GM12878 (cell line): ENCODE measurements at regions not wholly inside any gene's neighbourhood (a gene's known extent, or its start where the extent isn't known, plus 50 kb on each side); places are given as distances from the start of the nearest gene placed in this dataset.

Source experiments
- ATAC-seq: fragments of 200-7000 bp; cut with Tn5 transposase; 3 replicates; pipeline ENCODE4 v1.9.1; 2020; ENCODE audit warnings: mild to moderate bottlenecking, moderate library complexity
- BruUV-seq: library from RNA; stranded (reverse); fragments of 400-500 nt; replicated peaks from 2 replicates; lab custom pipeline; 2021; lab: Mats Ljungman, UMichigan
- CTCF ChIA-PET: fragments of 300-600 bp; sonication (Branson Sonifier 250); formaldehyde crosslinking; extraction: SDS; loops from one replicate; lab custom pipeline; 2021; ENCODE audit warnings: inconsistent platforms; lab: Yijun Ruan, JAX
- POLR2A ChIA-PET: fragments of 350-600 bp; formaldehyde crosslinking; extraction: SDS; loops from one replicate; lab custom pipeline; 2021; ENCODE audit warnings: inconsistent platforms; lab: Charles Lee
- RAD21 ChIA-PET: fragments of 300-600 bp; sonication (Branson Sonifier 250); formaldehyde crosslinking; loops from one replicate; lab custom pipeline; 2023; ENCODE audit warnings: antibody characterized with exemption; ENCODE audit not compliant: unreplicated experiment; lab: Charles Lee
- SMC1A ChIA-PET: fragments of 300-600 bp; sonication (Branson Sonifier 250); formaldehyde crosslinking; loops from one replicate; lab custom pipeline; 2023; ENCODE audit not compliant: unreplicated experiment, uncharacterized antibody; lab: Charles Lee
- DNase-seq: peaks from one replicate; pipeline ENCODE4 v3.0.0-alpha.2; 2011; ENCODE audit warnings: low read depth, low spot score
- FAIRE-seq: peaks from 3 replicates; lab custom pipeline; 2011; peaks lifted over from hg19 to GRCh38; lab: Jason Lieb, UNC
- H2AFZ ChIP-seq: 2 replicates; pipeline ENCODE4 v1.6.0; 2011; ENCODE audit warnings: low read depth, low read length, control low read depth; ENCODE audit not compliant: control insufficient read depth
- H3K27ac ChIP-seq: 2 replicates; pipeline ENCODE4 v1.5.1; 2011; ENCODE audit warnings: control low read depth; ENCODE audit not compliant: control insufficient read depth, insufficient read depth
- H3K27me3 ChIP-seq, 2 experiments: replicated peaks in 1 of 2; 2 replicates each; pipeline versions ENCODE4 v1.6.0 to v1.6.1; 2011; ENCODE audit warnings: low read length in 1 of 2; ENCODE audit not compliant: control insufficient read depth in 2 of 2, insufficient read depth in 2 of 2
- H3K36me3 ChIP-seq, 2 experiments: 2 replicates each; pipeline ENCODE4 v1.5.1; 2011; ENCODE audit warnings: low read length in 1 of 2; ENCODE audit not compliant: control insufficient read depth in 2 of 2, insufficient read depth in 2 of 2
- H3K4me1 ChIP-seq: 2 replicates; pipeline ENCODE4 v1.6.1; 2011; ENCODE audit warnings: mild to moderate bottlenecking, low read length, moderate library complexity, mixed read lengths; ENCODE audit not compliant: control insufficient read depth, insufficient read depth
- H3K4me2 ChIP-seq: 2 replicates; pipeline ENCODE4 v1.6.0; 2011; ENCODE audit warnings: control low read depth; ENCODE audit not compliant: control insufficient read depth, insufficient read depth
- H3K4me3 ChIP-seq: fragments of 200-600 bp; sonication (generic); 2 replicates; pipeline ENCODE4 v1.5.1; 2016
- H3K79me2 ChIP-seq: 2 replicates; pipeline ENCODE4 v1.6.0; 2011; ENCODE audit warnings: low read length; ENCODE audit not compliant: control insufficient read depth, insufficient read depth
- H3K9ac ChIP-seq: 2 replicates; pipeline ENCODE4 v1.8.0; 2011; ENCODE audit warnings: low read length, control low read depth, mixed read lengths; ENCODE audit not compliant: control insufficient read depth, insufficient read depth
- H3K9me3 ChIP-seq: replicated peaks from 3 replicates; pipeline ENCODE4 v1.5.1; 2011; ENCODE audit warnings: mild to moderate bottlenecking, low read length; ENCODE audit not compliant: control insufficient read depth, insufficient read depth
- H4K20me1 ChIP-seq: 2 replicates; pipeline ENCODE4 v1.6.0; 2011; ENCODE audit not compliant: control insufficient read depth, insufficient read depth
- ATF2 ChIP-seq: IDR thresholded peaks from 2 replicates; pipeline ENCODE4 v1.6.1; 2012; ENCODE audit warnings: low read length, inconsistent platforms
- FOXK2 ChIP-seq: fragments of 450-650 bp; IDR thresholded peaks from 2 replicates; pipeline ENCODE4 v1.6.1; 2017; ENCODE audit warnings: mild to moderate bottlenecking, moderate library complexity
- HDAC6 ChIP-seq: fragments of 200-600 bp; sonication (generic); IDR thresholded peaks from one replicate; pipeline ENCODE4 v1.8.0; 2017; ENCODE audit warnings: antibody characterized with exemption; ENCODE audit not compliant: unreplicated experiment
- LARP7 ChIP-seq: fragments of 450-650 bp; IDR thresholded peaks from 2 replicates; pipeline ENCODE4 v1.6.1; 2017; ENCODE audit warnings: mild to moderate bottlenecking
- NR2C1 ChIP-seq: fragments of 450-650 bp; IDR thresholded peaks from 2 replicates; pipeline ENCODE4 v1.6.1; 2017; ENCODE audit warnings: antibody characterized with exemption, mild to moderate bottlenecking, moderate library complexity
- RELB ChIP-seq: fragments of 450-650 bp; IDR thresholded peaks from 2 replicates; pipeline ENCODE4 v1.6.1; 2017; ENCODE audit warnings: low read depth, mild to moderate bottlenecking, moderate library complexity
- REST ChIP-seq: IDR thresholded peaks from 2 replicates; pipeline ENCODE4 v1.6.1; 2012; ENCODE audit warnings: mild to moderate bottlenecking, low read depth, low read length
- RFX5 ChIP-seq: IDR thresholded peaks from 2 replicates; pipeline ENCODE4 v1.6.1; 2011; ENCODE audit warnings: low read depth, low read length, improper control_type of control experiment
- SIX5 ChIP-seq: IDR thresholded peaks from 2 replicates; pipeline ENCODE4 v1.6.1; 2011; ENCODE audit warnings: mild to moderate bottlenecking, low read depth, low read length, moderate library complexity; ENCODE audit not compliant: severe bottlenecking
- SMAD1 ChIP-seq: fragments of 450-650 bp; IDR thresholded peaks from 2 replicates; pipeline ENCODE4 v1.6.1; 2018; ENCODE audit warnings: mild to moderate bottlenecking, low read depth; ENCODE audit not compliant: partially characterized antibody
- SMARCA5 ChIP-seq: fragments of 450-650 bp; IDR thresholded peaks from 2 replicates; pipeline ENCODE4 v1.6.1; 2017; ENCODE audit warnings: mild to moderate bottlenecking
- ZBTB40 ChIP-seq: fragments of 450-650 bp; IDR thresholded peaks from 2 replicates; pipeline ENCODE4 v1.6.1; 2016; ENCODE audit warnings: mild to moderate bottlenecking, moderate library complexity, borderline replicate concordance
- ZNF24 ChIP-seq: fragments of 450-650 bp; IDR thresholded peaks from 2 replicates; pipeline ENCODE4 v1.6.1; 2017; ENCODE audit warnings: antibody characterized with exemption, mild to moderate bottlenecking
- WGBS: methylation state at CpG from one replicate; pipeline ENCODE4 v1.1.6; 2016; ENCODE audit warnings: low lambda C conversion rate; ENCODE audit not compliant: insufficient replicate concordance, insufficient coverage; ENCODE audit errors: missing lambda C conversion rate; 5-methylcytosine and 5-hydroxymethylcytosine counted together
- in situ Hi-C: fragments of 300-500 bp; cut with MboI; formaldehyde crosslinking; loops from 9 replicates; pipeline ENCODE4 v1.14.3; 2018; ENCODE audit warnings: mixed read lengths
- intact Hi-C: fragments of 100-400 bp; cut with micrococcal nuclease; formaldehyde crosslinking; loops from one replicate; pipeline ENCODE4 v1.14.2; 2022; ENCODE audit not compliant: unreplicated experiment

- ATAC-seq = no peak
- ChIA-PET CTCF (interaction anchor here (0.8 to 2.8 kb wide), 7 partner anchors 12 to 137 kb away, joined by 3 to 10 read pairs (median 4); no protein-coding TSS in a partner anchor), SMC1A (interaction anchor here (0.7 to 7.7 kb wide), 9 partner anchors 11 to 543 kb away, joined by 3 to 133 read pairs (median 4); no protein-coding TSS in a partner anchor), RAD21 (interaction anchor here (1.1 to 3.8 kb wide), 3 partner anchors 16 to 96 kb away, joined by 3 to 27 read pairs (median 5); no protein-coding TSS in a partner anchor), POLR2A (interaction anchor here (0.7 to 7.7 kb wide), 9 partner anchors 14 to 113 kb away, joined by 3 to 119 read pairs (median 4); no protein-coding TSS in a partner anchor)
- no peak for DNase-seq
- Histone ChIP-seq H3K9me3 (no peaks in the 10 kb centered on the region), H3K4me2 (no peak overlapping the region), H2AFZ (no peak overlapping the region), H3K4me1 (peaks cover 48% of the 10 kb centered on the region), H3K4me3 (no peak overlapping the region), H3K36me3 (no peaks in the 10 kb centered on the region), H4K20me1 (no peaks in the 10 kb centered on the region), H3K9ac (no peak overlapping the region), H3K79me2 (no peaks in the 10 kb centered on the region), H3K27me3 (no peaks in the 10 kb centered on the region), H3K27ac (no peak overlapping the region)
- no TSS peak for BruUV-seq
- no peak for FAIRE-seq
- intact Hi-C loops = no loop called here
- 98% methylated on average over 3 of the region's 3 CpGs for WGBS
- in situ Hi-C loops = no loop called here
- no peak for TF ChIP-seq SMAD1
- no peak for TF ChIP-seq LARP7
- TF ChIP-seq FOXK2 = no peak
- no peak for TF ChIP-seq SIX5
- TF ChIP-seq NR2C1 = no peak
- TF ChIP-seq RELB = no peak
- TF ChIP-seq RFX5 = no peak
- TF ChIP-seq SMARCA5 = no peak
- TF ChIP-seq HDAC6 = no peak
- TF ChIP-seq ZNF24 = no peak
- no peak for TF ChIP-seq REST
- TF ChIP-seq ZBTB40 = no peak
- TF ChIP-seq ATF2 = no peak
Measured at GRCh38 chr14:49975799-49976198, 82.9 kb downstream of the ARF6 start.
